GM18520 (cell line): ENCODE measurements at regions not wholly inside any gene's neighbourhood (a gene's known extent, or its start where the extent isn't known, plus 50 kb on each side); places are given as distances from the start of the nearest gene placed in this dataset.
A peak's percentile ranks its signal among the peaks of the same experiment; 100 is the strongest.

Source experiments
- ATAC-seq: cut with Tn5 transposase; IDR thresholded peaks from one replicate; pipeline ENCODE4 v1.9.1; 2021; ENCODE audit not compliant: unreplicated experiment

- no peak for ATAC-seq
Observed at GRCh38 chr9:1462626-1463308, 412.6 kb downstream of the DMRT2 start.

- ATAC-seq = peak; percentile 92
Observed at GRCh38 chr9:1469996-1470395, 419.8 kb downstream of the DMRT2 start.

DNA sequence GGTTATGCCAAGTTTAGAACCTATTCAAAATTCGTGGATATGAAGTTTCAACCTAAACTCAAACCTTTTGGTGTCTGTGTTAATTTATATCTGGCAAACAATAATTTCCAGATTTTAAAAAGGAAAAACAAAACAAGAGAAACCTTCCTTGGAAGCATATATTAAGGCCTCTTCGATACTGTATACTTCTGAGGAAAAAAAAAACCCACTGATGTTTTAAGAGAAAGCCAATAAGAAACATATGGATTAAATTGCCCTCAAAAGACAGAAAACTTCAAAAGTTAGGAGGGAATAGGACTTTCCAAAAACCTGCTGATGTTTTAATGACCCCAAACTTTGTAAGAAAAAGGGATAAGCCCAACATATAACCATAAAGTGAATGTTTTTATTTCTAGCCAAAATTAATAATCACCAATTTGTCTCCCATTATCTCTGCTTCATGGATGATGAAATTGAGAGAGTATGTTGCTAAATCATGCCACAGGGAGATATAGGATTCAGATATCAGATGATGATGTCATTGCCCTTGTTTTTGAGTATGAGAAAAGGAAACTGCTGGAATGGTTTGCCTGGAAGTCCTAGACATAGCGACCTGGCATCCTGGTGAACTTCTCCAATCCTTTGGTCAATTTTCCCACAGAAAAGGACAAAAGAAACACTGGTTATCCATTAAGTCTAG is 423.9 kb downstream of the DMRT2 start:
- no peak for ATAC-seq

- no peak for ATAC-seq
Observed at GRCh38 chr9:1474671-1475070, 424.5 kb downstream of the DMRT2 start.

DNA sequence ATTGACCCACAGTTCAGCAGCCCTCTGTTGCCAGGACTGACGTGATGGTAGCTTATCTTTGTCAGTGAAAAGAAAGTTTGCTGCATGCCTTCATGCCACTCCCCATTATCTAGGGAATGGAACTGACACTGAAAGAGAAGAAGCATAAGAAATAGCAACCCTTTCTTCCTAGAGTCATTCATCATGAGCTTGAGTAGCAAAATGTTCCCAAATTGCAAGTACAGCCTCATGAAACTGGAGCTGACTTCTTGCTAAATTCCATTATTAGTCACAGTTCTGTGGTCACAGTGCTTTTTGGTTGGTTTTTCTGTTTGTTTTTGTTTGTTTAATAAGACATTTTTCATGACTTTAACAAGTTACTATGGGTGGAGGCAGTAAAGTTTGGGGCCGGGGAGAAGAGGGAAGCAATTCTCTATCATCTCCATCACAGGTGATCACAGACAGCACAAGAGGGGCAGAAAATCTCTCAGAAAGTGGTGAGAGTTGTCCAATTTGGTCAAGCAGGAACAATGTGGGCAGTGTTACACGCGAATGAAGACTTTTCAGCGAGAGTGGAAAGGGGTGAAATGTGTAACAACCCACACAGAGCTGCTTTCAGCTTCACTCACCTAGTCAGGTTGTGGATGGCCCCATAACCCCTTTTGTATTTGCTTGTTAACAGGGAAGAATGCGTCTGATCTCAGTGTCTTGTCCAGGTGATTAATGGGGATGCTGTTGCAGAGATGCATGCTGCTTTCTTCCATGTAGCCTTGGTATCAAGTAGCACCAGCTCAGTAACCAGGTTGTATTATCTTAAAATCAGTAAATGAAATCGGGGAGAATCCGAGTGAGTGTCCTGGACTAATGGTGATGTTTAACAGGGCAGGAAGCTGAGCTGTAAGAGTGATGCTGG is 440.4 kb downstream of the DMRT2 start:
- ATAC-seq = peak; percentile 68

DNA sequence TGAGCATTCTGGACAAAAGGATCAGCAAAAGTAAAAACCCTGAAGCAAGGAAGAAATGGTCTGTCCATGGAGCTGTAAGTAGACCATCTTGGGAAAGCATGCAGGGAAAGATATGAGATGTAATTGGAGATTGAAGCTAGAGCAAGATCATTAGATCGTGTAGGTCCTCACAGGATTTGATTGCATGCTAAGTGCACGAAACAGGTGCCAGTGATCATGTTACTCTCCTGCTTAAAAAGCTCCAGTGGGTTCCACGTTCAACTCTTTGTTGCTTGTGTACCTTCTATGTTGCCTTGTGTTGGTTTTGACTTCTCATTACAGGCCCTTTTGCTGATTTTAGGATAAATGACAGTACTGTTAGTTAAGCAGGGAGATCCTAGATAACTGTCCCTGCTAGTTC is 442.0 kb downstream of the DMRT2 start:
- no peak for ATAC-seq

DNA sequence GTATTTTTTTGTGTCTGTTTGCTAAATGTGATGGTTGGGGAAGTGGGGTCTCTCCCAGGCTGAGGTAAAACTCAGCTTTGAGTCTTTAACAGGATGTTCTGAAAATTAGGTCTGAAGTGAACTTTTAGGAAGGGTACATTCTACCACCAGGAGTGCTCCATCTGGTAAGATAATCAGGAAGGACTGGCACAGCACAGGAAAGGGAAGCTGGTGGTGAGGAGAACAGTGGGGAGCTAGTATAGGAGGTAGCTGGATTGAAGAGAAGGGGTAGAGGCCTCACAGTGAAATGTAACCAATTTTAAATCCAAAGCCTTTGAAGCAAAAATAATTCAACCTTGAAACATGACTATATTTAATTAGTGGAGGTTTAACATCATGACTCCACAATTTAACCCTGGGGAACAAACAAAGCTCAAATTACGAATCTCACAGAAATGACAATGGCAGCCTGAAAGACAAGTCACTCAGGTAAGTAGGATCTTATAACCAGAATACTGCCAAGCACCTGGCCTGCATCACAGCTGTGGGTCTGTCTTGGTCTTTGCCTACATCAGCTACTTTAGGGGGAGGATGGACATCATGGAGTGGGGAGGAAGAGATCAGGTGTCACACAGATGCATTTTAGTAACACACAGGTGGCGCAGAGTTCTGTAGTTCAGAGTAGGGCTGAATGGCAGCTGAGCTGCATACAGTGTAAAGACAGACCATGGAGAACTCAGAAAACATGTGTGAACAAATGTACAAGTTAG is 445.3 kb downstream of the DMRT2 start:
- no peak for ATAC-seq

DNA sequence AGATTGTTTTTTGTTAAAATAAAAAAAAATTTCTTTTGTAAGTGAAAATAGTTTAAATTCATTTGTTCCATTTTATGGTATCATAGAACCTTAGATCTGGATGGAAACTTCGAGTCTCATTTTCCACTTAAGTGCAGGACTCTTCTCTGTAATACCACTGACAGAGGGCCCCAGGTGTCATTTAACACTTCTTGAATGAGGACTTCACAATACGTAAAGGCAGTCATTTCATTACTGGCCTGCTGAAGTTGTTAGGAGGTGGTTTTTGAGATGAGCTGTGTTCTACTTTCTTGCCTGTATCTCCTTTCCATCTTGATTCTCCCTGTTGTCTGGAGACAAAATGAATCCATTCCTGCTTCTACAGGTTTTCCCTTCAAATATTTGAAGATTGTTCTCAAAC is 455.3 kb downstream of the DMRT2 start:
- ATAC-seq = peak; percentile 50

DNA sequence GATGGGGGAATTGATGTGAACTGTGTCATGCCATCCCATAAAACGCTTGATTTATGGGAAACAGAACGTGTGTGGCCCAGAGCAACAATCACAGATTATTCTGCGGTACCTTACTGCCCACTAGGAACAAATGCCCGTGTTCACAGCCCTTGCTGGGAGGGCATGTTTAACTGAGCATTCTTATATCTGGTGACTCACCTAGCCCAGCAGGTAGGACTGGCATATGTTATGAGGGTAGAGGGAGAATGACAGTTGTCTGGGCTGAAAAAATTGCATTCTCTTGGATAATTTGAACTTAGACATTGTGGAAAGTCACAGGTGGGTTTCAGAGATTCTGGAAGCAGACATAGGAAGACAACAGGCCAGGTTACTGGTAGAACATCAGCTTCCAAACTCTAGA is 460.6 kb downstream of the DMRT2 start:
- no peak for ATAC-seq

DNA sequence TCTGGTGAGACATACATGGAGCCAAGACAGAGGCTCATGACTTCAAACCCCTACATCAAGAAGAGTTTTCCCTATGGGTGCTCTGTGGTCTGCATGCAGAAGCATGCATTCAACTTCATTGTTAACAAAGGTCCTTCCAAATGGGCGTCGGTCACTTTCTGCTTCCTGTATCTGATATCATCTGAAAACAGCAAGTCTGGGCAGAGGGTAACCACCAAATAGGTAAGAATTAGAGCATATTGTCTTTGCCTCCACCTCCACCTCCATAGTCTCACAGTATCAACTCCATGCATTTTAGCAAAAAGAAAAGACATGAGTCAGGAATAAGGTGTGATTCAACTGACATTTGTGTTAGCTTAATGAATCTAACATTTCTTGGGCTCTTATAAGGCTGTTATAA is 462.9 kb downstream of the DMRT2 start:
- ATAC-seq = no peak

- ATAC-seq = no peak
Observed at GRCh38 chr9:1514250-1514649, 464.1 kb downstream of the DMRT2 start.

DNA sequence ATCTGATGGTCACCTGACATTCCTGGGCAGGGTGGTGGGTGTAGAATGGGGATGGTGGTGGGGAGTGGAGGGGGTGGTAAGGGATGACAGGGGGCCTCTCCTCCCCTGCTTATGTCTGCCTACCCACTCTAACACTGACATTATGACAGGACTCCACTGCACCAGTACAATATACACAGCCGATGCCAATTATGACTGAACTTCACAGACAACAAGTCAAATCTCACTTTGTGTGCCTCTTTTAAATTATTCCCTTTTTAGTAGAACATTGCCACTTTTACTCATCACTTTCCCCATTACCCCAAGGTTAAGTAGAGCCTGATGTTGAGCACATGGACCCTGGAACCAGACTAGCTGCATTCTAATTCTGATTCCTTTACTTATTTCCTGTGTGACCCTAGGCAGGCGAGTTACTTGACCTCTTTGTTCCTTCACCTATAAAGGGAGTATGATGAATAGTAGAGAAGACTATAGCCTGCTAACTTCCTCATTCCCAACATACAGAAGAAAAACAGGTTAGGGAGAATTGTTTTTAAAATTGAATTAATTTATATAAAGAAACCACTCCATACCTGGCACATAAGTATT is 464.7 kb downstream of the DMRT2 start:
- ATAC-seq = no peak

DNA sequence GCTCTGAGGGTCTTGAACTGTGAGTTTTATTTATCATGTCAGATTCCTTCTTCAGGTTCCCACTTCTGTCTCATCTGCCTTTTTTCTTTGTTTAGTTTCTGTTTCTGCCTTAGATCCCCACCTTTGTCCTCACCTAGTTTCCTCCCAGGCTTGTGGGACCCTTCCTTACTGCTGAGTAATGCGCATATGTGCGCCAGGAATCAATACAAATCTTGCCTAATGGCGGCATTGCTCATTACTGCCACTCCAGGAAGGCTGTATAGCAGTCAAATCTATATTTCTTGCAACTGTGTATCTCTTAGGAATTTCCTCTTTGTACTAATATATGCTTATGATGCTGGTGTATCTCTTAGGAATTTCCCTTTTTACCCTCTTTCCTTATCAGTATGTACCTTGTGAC is 465.4 kb downstream of the DMRT2 start:
- ATAC-seq = no peak

GRCh38 chr9:1521547-1521946 is 471.4 kb downstream of the DMRT2 start:
- ATAC-seq = no peak

- ATAC-seq = no peak
Observed at GRCh38 chr9:1522219-1522767, 472.1 kb downstream of the DMRT2 start.

GRCh38 chr9:1528456-1528855 is 478.3 kb downstream of the DMRT2 start:
- ATAC-seq = no peak

DNA sequence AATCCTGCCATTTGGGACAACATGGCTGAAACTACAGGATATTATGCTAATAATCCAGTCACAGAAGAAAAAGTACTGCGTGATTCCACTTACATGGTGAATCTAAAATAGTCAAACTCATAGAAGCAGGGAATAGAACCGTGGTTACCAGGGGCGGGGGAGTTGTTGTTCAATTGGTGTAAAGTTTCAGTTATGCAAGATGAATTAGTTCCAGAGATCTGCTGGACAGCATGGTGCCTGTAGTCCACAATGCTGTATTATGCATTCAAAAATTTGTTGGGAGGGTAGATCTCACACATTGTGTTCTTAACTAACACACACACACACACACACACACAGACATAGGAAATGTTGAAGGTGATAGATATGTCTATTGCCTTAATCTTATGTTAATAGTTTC is 480.5 kb downstream of the DMRT2 start:
- ATAC-seq = no peak

DNA sequence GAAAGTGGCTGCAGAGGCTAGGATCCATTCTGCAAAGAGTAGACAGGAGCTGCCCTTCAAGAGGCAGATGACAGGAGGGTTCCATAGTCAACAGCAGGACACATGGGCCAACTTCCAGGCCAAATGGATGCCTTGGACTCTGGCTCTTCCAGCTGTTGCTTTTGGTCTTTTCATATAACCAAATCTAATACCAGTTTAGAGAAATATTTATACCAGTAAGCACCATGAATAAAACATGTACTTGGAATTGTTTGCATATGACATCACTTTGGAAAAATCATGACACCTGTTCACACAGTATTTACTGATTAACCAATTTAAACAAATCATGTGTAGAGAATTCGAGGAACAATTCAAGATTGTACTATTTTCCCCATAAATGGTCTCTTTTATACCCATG is 481.3 kb downstream of the DMRT2 start:
- no peak for ATAC-seq

GRCh38 chr9:1532171-1532570 is 482.0 kb downstream of the DMRT2 start:
- ATAC-seq = no peak

GRCh38 chr9:1535051-1535450 is 480.1 kb upstream of the SMARCA2 start:
- no peak for ATAC-seq

DNA sequence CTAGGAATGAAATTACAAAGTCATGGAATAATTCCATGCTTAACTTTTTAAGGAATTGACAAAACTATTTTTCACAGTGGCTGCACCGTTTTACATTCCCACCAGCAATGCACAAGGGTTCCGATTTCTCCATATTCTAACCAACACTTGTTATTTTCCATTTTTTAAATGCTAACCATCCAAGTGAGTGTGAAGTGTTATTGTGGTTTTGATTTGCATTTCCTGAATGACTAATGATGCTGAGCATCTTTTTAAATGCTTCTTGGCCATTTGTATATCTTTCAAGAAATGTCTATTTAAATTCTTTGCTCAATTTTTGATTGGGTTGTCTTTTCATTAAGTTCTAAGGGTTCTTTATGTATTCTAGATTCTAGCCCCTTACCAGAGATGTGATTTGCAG is 479.5 kb upstream of the SMARCA2 start:
- ATAC-seq = no peak
